ENCODE measurements at regions not wholly inside any gene's neighbourhood (a gene's known extent, or its start where the extent isn't known, plus 50 kb on each side); places are given as distances from the start of the nearest gene placed in this dataset.

GRCh38 chr2:209209943-209210342, 213.9 kb upstream of the MAP2 start:
- DNase-seq (ENCODE audit: low read depth, low spot score): no peak
- TF ChIP-seq CTCF (conservative IDR thresholded peaks at IDR 0.05): no peak
- Mint-ChIP-seq H3K9me3 (no peaks in the 10 kb centered on the region), H3K36me3 (ENCODE audit: low read depth) (no peaks in the 10 kb centered on the region), H3K4me3 (no peak overlapping the region), H3K27me3 (ENCODE audit: low read depth) (peaks cover 2% of the 10 kb centered on the region), H3K27ac (ENCODE audit: unreplicated experiment) (no peak overlapping the region), H3K4me1 (no peaks in the 10 kb centered on the region)

GRCh38 chr2:209230560-209230959, 193.3 kb upstream of the MAP2 start:
- H3K27me3 Mint-ChIP-seq (ENCODE audit: low read depth): peaks cover 2% of the 10 kb centered on the region
- H3K4me3 Mint-ChIP-seq: no peak overlapping the region
- H3K36me3 Mint-ChIP-seq (ENCODE audit: low read depth): no peaks in the 10 kb centered on the region
- H3K27ac Mint-ChIP-seq (ENCODE audit: unreplicated experiment): no peak overlapping the region
- H3K4me1 Mint-ChIP-seq: no peaks in the 10 kb centered on the region
- no peak for TF ChIP-seq CTCF (conservative IDR thresholded peaks at IDR 0.05)
- DNase-seq (ENCODE audit: low read depth, low spot score): no peak
- H3K9me3 Mint-ChIP-seq: peaks cover 4% of the 10 kb centered on the region

GRCh38 chr2:209236377-209236776, 187.5 kb upstream of the MAP2 start:
- Mint-ChIP-seq H3K27ac (ENCODE audit: unreplicated experiment) (no peak overlapping the region), H3K4me3 (no peak overlapping the region), H3K4me1 (no peaks in the 10 kb centered on the region), H3K27me3 (ENCODE audit: low read depth) (peaks cover 8% of the 10 kb centered on the region), H3K36me3 (ENCODE audit: low read depth) (no peaks in the 10 kb centered on the region), H3K9me3 (no peaks in the 10 kb centered on the region)
- no peak for TF ChIP-seq CTCF (conservative IDR thresholded peaks at IDR 0.05)
- DNase-seq (ENCODE audit: low read depth, low spot score): no peak

- Mint-ChIP-seq H3K9me3 (no peaks in the 10 kb centered on the region), H3K27ac (ENCODE audit: unreplicated experiment) (no peak overlapping the region)
Observed at GRCh38 chr2:209238765-209239584, 184.9 kb upstream of the MAP2 start.

GRCh38 chr2:209239585-209239938, 184.3 kb upstream of the MAP2 start:
- H3K27ac Mint-ChIP-seq (ENCODE audit: unreplicated experiment): no peak overlapping the region
- H3K4me1 Mint-ChIP-seq: no peaks in the 10 kb centered on the region
- peaks cover 8% of the 10 kb centered on the region for H3K27me3 Mint-ChIP-seq (ENCODE audit: low read depth)
- no peaks in the 10 kb centered on the region for H3K36me3 Mint-ChIP-seq (ENCODE audit: low read depth)
- TF ChIP-seq CTCF (conservative IDR thresholded peaks at IDR 0.05): no peak
- no peak overlapping the region for H3K4me3 Mint-ChIP-seq
- no peaks in the 10 kb centered on the region for H3K9me3 Mint-ChIP-seq
- DNase-seq (ENCODE audit: low read depth, low spot score): no peak

More at GRCh38 chr2:209238765-209239584, 184.9 kb upstream of the MAP2 start:
- Mint-ChIP-seq H3K36me3 (ENCODE audit: low read depth) (no peaks in the 10 kb centered on the region), H3K4me3 (no peak overlapping the region), H3K27me3 (ENCODE audit: low read depth) (peaks cover 8% of the 10 kb centered on the region), H3K4me1 (no peaks in the 10 kb centered on the region)
- DNase-seq (ENCODE audit: low read depth, low spot score): no peak
- TF ChIP-seq CTCF (conservative IDR thresholded peaks at IDR 0.05): no peak

Measured in neural crest cell (in vitro differentiated cells).